ENCODE measurements at regions not wholly inside any gene's neighbourhood (a gene's known extent, or its start where the extent isn't known, plus 50 kb on each side); places are given as distances from the start of the nearest gene placed in this dataset.

GRCh38 chr3:20320489-20320888 lies 134.5 kb upstream of the SGO1 start:
- Histone ChIP-seq H3K27me3 (no peaks in the 10 kb centered on the region), H3K4me1 (no peaks in the 10 kb centered on the region), H3K27ac (no peak overlapping the region), H3K4me3 (no peak overlapping the region), H3K36me3 (no peaks in the 10 kb centered on the region), H3K9me3 (no peaks in the 10 kb centered on the region)
- DNase-seq: no peak
- TF ChIP-seq CTCF (IDR thresholded peaks at IDR 0.05) (no peak), POLR2A (IDR thresholded peaks at IDR 0.05) (no peak)

- no peaks in the 10 kb centered on the region for H3K9me3 ChIP-seq
- H3K27me3 ChIP-seq: no peaks in the 10 kb centered on the region
- no peaks in the 10 kb centered on the region for H3K4me1 ChIP-seq
- TF ChIP-seq POLR2A (IDR thresholded peaks at IDR 0.05): no peak
- no peak for TF ChIP-seq CTCF (IDR thresholded peaks at IDR 0.05)
- no peak overlapping the region for H3K4me3 ChIP-seq
- DNase-seq: no peak
- no peak overlapping the region for H3K27ac ChIP-seq
- no peaks in the 10 kb centered on the region for H3K36me3 ChIP-seq
Measured at GRCh38 chr3:20319551-20319950, 133.5 kb upstream of the SGO1 start.

GRCh38 chr3:20317616-20318015 lies 131.6 kb upstream of the SGO1 start:
- Histone ChIP-seq H3K4me3 (no peak overlapping the region), H3K27ac (no peak overlapping the region)
- TF ChIP-seq CTCF (IDR thresholded peaks at IDR 0.05) (no peak), POLR2A (IDR thresholded peaks at IDR 0.05) (no peak)

GRCh38 chr3:20316238-20316637 lies 130.2 kb upstream of the SGO1 start:
- H3K4me3 ChIP-seq: no peak overlapping the region
- TF ChIP-seq CTCF (IDR thresholded peaks at IDR 0.05) (no peak), POLR2A (IDR thresholded peaks at IDR 0.05) (no peak)
- no peak for DNase-seq
- no peaks in the 10 kb centered on the region for H3K9me3 ChIP-seq
- H3K4me1 ChIP-seq: no peaks in the 10 kb centered on the region
- no peaks in the 10 kb centered on the region for H3K27me3 ChIP-seq
- no peaks in the 10 kb centered on the region for H3K36me3 ChIP-seq
- no peak overlapping the region for H3K27ac ChIP-seq

More at GRCh38 chr3:20317616-20318015, 131.6 kb upstream of the SGO1 start:
- no peak for DNase-seq
- H3K36me3 ChIP-seq: no peaks in the 10 kb centered on the region
- no peaks in the 10 kb centered on the region for H3K4me1 ChIP-seq
- no peaks in the 10 kb centered on the region for H3K27me3 ChIP-seq
- no peaks in the 10 kb centered on the region for H3K9me3 ChIP-seq

- H3K36me3 ChIP-seq: no peaks in the 10 kb centered on the region
- TF ChIP-seq POLR2A (IDR thresholded peaks at IDR 0.05) (no peak), CTCF (IDR thresholded peaks at IDR 0.05) (no peak)
- no peaks in the 10 kb centered on the region for H3K9me3 ChIP-seq
- no peak overlapping the region for H3K27ac ChIP-seq
- no peak overlapping the region for H3K4me3 ChIP-seq
- H3K4me1 ChIP-seq: no peaks in the 10 kb centered on the region
- no peak for DNase-seq
- no peaks in the 10 kb centered on the region for H3K27me3 ChIP-seq
Measured at GRCh38 chr3:20310629-20311028, 124.6 kb upstream of the SGO1 start.

- Histone ChIP-seq H3K4me3 (no peak overlapping the region), H3K27ac (no peak overlapping the region), H3K27me3 (no peaks in the 10 kb centered on the region), H3K36me3 (no peaks in the 10 kb centered on the region), H3K9me3 (no peaks in the 10 kb centered on the region), H3K4me1 (no peaks in the 10 kb centered on the region)
- DNase-seq: no peak
- TF ChIP-seq CTCF (IDR thresholded peaks at IDR 0.05) (no peak), POLR2A (IDR thresholded peaks at IDR 0.05) (no peak)
Measured at GRCh38 chr3:20307383-20307782, 121.4 kb upstream of the SGO1 start.

All from Peyer's patch (tissue), 4 donors.